Testis (tissue), 2 donors: ENCODE measurements at regions not wholly inside any gene's neighbourhood (a gene's known extent, or its start where the extent isn't known, plus 50 kb on each side); places are given as distances from the start of the nearest gene placed in this dataset.
"Not testable (repeated sequence)": the region's sequence is repeated elsewhere in the genome, so short reads cannot be mapped to it uniquely, and the experiment has no call there.

Experiments used
- DNase-seq: peaks from one replicate; pipeline ENCODE4 v3.0.0-alpha.2; 2019
- H3K27ac ChIP-seq, 2 donors: fragments of 200-600 bp; sonication (generic); one replicate each; pipeline ENCODE4 v1.5.1; 2019
- H3K27me3 ChIP-seq: fragments of 200-600 bp; sonication (generic); one replicate; pipeline ENCODE4 v1.5.1; 2019
- H3K36me3 ChIP-seq: fragments of 200-600 bp; sonication (generic); one replicate; pipeline ENCODE4 v1.5.1; 2017; ENCODE audit warnings: low read depth; ENCODE audit errors: missing control alignments
- H3K4me1 ChIP-seq: fragments of 200-600 bp; sonication (generic); one replicate; pipeline ENCODE4 v1.5.1; 2019
- H3K4me3 ChIP-seq, 2 donors: fragments of 200-600 bp; sonication (generic); one replicate each; pipeline ENCODE4 v1.5.1; 2017 to 2019
- H3K9me3 ChIP-seq: fragments of 200-600 bp; sonication (generic); one replicate; pipeline ENCODE4 v1.5.1; 2017
- CTCF ChIP-seq, 3 experiments: fragments of 450-650 bp in 2 of 3; fragments of 200-600 bp in 1 of 3; sonication (generic) in 1 of 3; IDR thresholded peaks; one replicate each; pipeline ENCODE4 v1.5.1; 2016 to 2019; ENCODE audit warnings: antibody characterized with exemption in 3 of 3, mild to moderate bottlenecking in 2 of 3, moderate library complexity in 1 of 3
- POLR2A ChIP-seq: fragments of 450-650 bp; IDR thresholded peaks from one replicate; pipeline ENCODE4 v1.6.1; 2017; ENCODE audit warnings: antibody characterized with exemption, mild to moderate bottlenecking, moderate library complexity
- WGBS, 2 donors: methylation state at CpG; one replicate each; pipeline ENCODE4 v1.1.5; 2018; 5-methylcytosine and 5-hydroxymethylcytosine counted together
- intact Hi-C: fragments of 100-400 bp; cut with DNase I; formaldehyde crosslinking; loops from one replicate; pipeline ENCODE4 v1.15.1; 2023; ENCODE audit warnings: low total_unique reads

- Histone ChIP-seq H3K27ac (no peak overlapping the region), H3K9me3 (no peaks in the 10 kb centered on the region), H3K4me3 (no peak overlapping the region), H3K27me3 (no peaks in the 10 kb centered on the region), H3K4me1 (peaks cover 16% of the 10 kb centered on the region), H3K36me3 (no peaks in the 10 kb centered on the region)
- no peak for DNase-seq
- TF ChIP-seq CTCF (IDR thresholded peaks at IDR 0.05) (no peak), POLR2A (no peak)
- intact Hi-C loops, result no loop called here
- WGBS, 2 donors, result 77 to 91% methylated on average over 6 to 9 of the region's 9 CpGs
Measured at GRCh38 chr22:22772396-22772795, 115.2 kb upstream of the IGLL5 start.

- intact Hi-C loops, result no loop called here
Measured at GRCh38 chr22:22772883-22773282, 114.7 kb upstream of the IGLL5 start.

GRCh38 chr22:22773427-22773826 is 114.2 kb upstream of the IGLL5 start:
- no peak overlapping the region for H3K4me3 ChIP-seq
- H3K27ac ChIP-seq, result no peak overlapping the region
- no peaks in the 10 kb centered on the region for H3K36me3 ChIP-seq
- H3K27me3 ChIP-seq, result no peaks in the 10 kb centered on the region
- TF ChIP-seq POLR2A (no peak), CTCF (IDR thresholded peaks at IDR 0.05) (no peak)
- 93 to 98% methylated on average over 5 of the region's 5 CpGs for WGBS, 2 donors
- no peaks in the 10 kb centered on the region for H3K9me3 ChIP-seq
- no peak for DNase-seq
- intact Hi-C loops, result no loop called here
- H3K4me1 ChIP-seq, result peaks cover 13% of the 10 kb centered on the region

More at GRCh38 chr22:22772883-22773282, 114.7 kb upstream of the IGLL5 start:
- WGBS, 2 donors, result 90 to 93% methylated on average over 1 to 2 of the region's 2 CpGs
- TF ChIP-seq CTCF (IDR thresholded peaks at IDR 0.05) (no peak), POLR2A (no peak)
- H3K9me3 ChIP-seq, result no peaks in the 10 kb centered on the region
- no peak overlapping the region for H3K27ac ChIP-seq
- DNase-seq, result no peak
- no peaks in the 10 kb centered on the region for H3K36me3 ChIP-seq
- H3K27me3 ChIP-seq, result no peaks in the 10 kb centered on the region
- peaks cover 16% of the 10 kb centered on the region for H3K4me1 ChIP-seq
- H3K4me3 ChIP-seq, result no peak overlapping the region

GRCh38 chr22:22773979-22774604 is 113.5 kb upstream of the IGLL5 start:
- no peaks in the 10 kb centered on the region for H3K36me3 ChIP-seq
- DNase-seq, result no peak
- no peaks in the 10 kb centered on the region for H3K9me3 ChIP-seq
- 87 to 90% methylated on average over 3 to 7 of the region's 7 CpGs for WGBS, 2 donors
- no peak overlapping the region for H3K27ac ChIP-seq
- peaks cover 8% of the 10 kb centered on the region for H3K4me1 ChIP-seq
- no peak overlapping the region for H3K4me3 ChIP-seq
- H3K27me3 ChIP-seq, result no peaks in the 10 kb centered on the region
- TF ChIP-seq CTCF (IDR thresholded peaks at IDR 0.05) (no peak), POLR2A (no peak)
- intact Hi-C loops, result no loop called here

- intact Hi-C loops, DNase-seq, H3K27ac ChIP-seq, H3K27me3 ChIP-seq, H3K36me3 ChIP-seq, H3K4me3 ChIP-seq, H3K9me3 ChIP-seq, H3K4me1 ChIP-seq: not testable (repeated sequence)
- WGBS, 2 donors, result 75 to 90% methylated on average over 3 of the region's 3 CpGs
Measured at GRCh38 chr22:22774762-22775161, 112.9 kb upstream of the IGLL5 start.
